ENCODE measurements at regions not wholly inside any gene's neighbourhood (a gene's known extent, or its start where the extent isn't known, plus 50 kb on each side); places are given as distances from the start of the nearest gene placed in this dataset.

DNA sequence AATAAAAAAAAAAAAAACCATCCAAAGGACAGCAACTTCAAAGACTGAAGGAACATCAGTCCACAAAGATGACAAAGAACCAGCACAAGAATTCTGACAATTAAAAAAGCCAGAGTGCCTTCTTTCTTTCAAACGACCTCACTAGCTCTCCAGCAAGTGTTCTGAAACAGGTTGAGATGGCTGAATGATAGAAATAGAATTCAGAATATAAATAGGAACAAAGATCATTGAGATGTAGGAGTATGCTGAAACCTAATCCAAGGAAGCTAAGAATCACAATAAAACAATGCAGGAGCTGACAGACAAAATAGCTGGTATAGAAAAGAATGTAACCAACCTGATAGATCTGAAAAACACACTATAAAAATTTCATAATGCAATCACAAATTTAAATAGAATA, 218.2 kb downstream of the GIPC2 start:
- TF ChIP-seq, protein P1, sequence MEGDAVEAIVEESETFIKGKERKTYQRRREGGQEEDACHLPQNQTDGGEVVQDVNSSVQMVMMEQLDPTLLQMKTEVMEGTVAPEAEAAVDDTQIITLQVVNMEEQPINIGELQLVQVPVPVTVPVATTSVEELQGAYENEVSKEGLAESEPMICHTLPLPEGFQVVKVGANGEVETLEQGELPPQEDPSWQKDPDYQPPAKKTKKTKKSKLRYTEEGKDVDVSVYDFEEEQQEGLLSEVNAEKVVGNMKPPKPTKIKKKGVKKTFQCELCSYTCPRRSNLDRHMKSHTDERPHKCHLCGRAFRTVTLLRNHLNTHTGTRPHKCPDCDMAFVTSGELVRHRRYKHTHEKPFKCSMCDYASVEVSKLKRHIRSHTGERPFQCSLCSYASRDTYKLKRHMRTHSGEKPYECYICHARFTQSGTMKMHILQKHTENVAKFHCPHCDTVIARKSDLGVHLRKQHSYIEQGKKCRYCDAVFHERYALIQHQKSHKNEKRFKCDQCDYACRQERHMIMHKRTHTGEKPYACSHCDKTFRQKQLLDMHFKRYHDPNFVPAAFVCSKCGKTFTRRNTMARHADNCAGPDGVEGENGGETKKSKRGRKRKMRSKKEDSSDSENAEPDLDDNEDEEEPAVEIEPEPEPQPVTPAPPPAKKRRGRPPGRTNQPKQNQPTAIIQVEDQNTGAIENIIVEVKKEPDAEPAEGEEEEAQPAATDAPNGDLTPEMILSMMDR (IDR thresholded peaks at IDR 0.05): no peak
- no peak for TF ChIP-seq POLR2A (IDR thresholded peaks at IDR 0.05)

Data from testis (tissue), 2 donors.